ENCODE measurements at regions not wholly inside any gene's neighbourhood (a gene's known extent, or its start where the extent isn't known, plus 50 kb on each side); places are given as distances from the start of the nearest gene placed in this dataset.

- no peak for DNase-seq (ENCODE audit: low spot score)
Observed at GRCh38 chr9:20117482-20117881, 328.6 kb upstream of the SLC24A2 start.

DNA sequence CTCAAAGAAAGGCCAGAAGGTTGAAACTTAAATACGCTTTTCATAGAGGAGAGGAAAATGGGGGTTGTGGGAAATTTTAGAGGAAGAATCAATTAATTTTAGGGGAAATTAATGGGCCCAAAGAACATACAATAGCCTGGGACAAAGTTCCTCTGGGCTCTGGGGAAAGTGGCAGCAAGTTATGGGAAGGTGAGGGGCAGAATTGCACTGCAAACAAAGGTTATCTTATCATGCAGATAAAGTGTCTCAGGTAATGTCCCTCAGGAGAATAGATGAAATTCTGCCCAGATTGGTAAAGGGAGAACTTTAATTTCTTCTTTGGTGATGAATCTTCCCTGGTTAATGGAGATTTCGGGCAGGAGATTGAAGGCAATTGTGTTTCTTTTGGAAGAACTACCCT is 326.1 kb upstream of the SLC24A2 start:
- no peak for DNase-seq (ENCODE audit: low spot score)

- DNase-seq (ENCODE audit: low spot score): no peak
Observed at GRCh38 chr9:20112205-20112783, 323.5 kb upstream of the SLC24A2 start.

DNA sequence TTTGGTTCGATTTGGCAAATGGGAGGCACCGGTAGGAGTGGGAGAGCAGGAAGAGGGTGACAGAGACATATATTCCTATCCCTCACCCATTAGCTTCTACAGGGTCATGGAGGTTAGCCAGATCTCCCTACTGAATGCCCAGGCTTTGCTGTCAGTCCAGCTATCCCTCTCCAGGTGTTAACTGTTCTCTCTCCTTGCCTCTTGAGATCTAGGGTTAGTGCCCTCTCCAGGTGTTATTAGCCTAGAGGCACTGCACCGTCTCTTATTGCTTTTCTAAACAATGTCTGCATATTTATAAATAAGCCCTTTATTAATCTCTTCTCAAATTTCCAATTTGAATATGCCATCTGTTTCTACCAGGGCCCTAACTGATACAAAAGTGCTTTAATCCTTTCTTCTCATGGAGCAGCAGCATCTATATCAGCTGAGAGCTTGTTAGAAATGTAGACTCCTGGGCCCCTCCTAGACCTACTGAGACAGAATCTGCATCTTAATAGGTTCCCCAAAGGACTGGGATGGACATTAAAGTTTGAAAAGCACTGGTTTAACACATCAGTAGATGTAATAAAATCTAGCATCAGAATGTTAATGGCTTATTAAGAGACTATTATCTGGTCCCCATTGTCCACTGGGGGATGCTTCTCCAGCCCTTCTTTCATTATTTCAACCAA is 322.5 kb upstream of the SLC24A2 start:
- DNase-seq (ENCODE audit: low spot score): no peak

- no peak for DNase-seq (ENCODE audit: low spot score)
Observed at GRCh38 chr9:20095430-20096092, 306.7 kb upstream of the SLC24A2 start.

DNA sequence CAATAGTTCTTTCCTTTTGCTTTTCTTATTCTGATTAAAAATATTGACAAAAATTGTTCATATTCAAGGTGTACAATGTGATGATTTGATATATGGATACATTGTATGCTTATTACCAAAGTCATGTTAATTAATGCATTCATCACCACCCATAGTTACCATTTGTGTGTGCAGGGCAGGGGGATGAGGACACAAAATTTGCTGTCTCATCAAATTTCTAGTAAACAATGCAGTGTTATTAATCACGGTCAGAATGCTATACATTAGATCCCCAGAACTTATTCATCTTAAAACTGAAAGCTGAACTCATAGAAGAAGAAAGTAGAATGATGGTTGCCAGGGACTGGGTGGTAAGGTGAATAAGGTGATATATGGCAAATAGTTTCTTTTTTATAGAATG is 303.7 kb upstream of the SLC24A2 start:
- DNase-seq (ENCODE audit: low spot score): no peak

GRCh38 chr9:20087481-20087880 is 298.6 kb upstream of the SLC24A2 start:
- DNase-seq (ENCODE audit: low spot score): no peak

- no peak for DNase-seq (ENCODE audit: low spot score)
Observed at GRCh38 chr9:20085842-20086241, 297.0 kb upstream of the SLC24A2 start.

- DNase-seq (ENCODE audit: low spot score): no peak
Observed at GRCh38 chr9:20084125-20084524, 295.3 kb upstream of the SLC24A2 start.

- DNase-seq (ENCODE audit: low spot score): no peak
Observed at GRCh38 chr9:20083390-20083789, 294.6 kb upstream of the SLC24A2 start.

DNA sequence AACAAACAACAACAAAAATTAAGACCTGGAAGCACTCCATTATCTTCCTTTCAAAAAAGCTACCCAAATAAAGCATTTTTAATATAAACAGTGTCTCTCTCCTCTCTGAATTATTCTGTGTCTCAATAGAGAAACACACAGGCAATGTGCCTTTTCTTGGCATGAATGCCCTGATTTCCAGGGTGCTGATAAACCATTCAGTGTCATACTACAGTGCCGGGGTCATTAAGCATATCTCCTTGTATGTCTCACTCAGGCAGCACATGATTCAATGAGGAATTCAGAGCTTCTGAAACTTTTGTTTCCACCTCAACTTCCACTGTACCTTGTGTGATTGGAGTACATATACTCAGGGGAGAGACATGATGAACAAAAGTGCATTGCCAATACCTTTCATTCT is 294.0 kb upstream of the SLC24A2 start:
- no peak for DNase-seq (ENCODE audit: low spot score)

DNA sequence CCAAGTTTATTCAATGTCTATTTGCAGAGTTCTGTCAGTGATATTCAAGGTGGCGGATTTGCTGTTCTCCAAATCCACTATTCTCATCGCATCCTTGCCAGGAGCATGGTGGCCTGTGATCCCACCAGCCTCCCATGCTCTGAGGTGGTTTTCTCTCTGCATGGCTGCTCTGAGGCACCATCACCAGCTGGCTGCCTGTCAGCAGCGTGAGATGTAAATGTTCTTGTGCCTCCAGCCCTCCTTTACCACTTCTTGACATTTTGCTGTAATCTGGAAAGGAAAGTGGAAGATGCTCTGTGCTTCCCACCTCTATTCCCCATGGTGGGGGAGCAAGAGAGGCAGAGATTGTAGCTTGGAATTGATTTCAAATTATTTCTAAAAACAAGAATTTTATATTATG is 293.6 kb upstream of the SLC24A2 start:
- DNase-seq (ENCODE audit: low spot score): no peak

DNA sequence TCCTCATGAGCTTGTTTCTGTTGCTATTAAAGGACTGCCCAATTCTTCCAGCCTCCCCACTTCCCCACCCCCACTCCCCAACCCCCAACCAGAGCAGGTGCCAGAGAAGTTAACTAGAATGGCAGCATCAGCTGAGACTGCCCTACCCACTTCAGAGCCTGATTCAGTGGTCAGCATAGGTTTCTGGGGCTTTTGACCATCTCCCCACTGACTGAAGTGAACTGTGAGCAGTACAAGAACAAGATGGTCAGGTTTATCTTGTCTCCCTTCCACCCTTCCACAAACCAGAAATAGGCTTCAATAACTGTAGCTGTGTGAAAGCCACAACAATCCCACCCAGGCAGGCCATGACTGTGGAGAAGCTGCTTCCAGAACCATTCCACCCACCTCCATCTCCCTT is 289.4 kb upstream of the SLC24A2 start:
- DNase-seq (ENCODE audit: low spot score): no peak

GRCh38 chr9:20074291-20074690 is 285.5 kb upstream of the SLC24A2 start:
- no peak for DNase-seq (ENCODE audit: low spot score)

DNA sequence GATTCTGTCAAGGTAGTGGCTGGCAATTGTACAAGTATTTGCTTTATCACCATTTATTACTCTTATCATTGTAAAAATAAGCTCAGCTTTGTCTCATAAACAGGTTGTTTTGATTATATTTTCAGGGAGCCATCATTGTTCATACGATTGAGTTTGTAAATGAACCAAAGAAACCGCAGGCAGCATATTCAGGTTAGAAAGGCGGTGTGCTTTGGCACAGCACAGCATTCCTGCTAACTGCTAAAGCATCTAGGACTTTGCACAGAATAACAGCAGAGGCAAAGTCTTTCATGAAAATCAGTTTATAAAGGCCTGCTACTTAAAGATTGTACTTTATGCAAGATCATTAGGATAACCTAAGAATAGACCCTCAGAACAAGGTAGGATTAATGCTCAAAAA is 281.5 kb upstream of the SLC24A2 start:
- no peak for DNase-seq (ENCODE audit: low spot score)

GRCh38 chr9:20065796-20066700 is 277.2 kb upstream of the SLC24A2 start:
- no peak for DNase-seq (ENCODE audit: low spot score)

- DNase-seq (ENCODE audit: low spot score): no peak
Observed at GRCh38 chr9:20065046-20065445, 276.2 kb upstream of the SLC24A2 start.

DNA sequence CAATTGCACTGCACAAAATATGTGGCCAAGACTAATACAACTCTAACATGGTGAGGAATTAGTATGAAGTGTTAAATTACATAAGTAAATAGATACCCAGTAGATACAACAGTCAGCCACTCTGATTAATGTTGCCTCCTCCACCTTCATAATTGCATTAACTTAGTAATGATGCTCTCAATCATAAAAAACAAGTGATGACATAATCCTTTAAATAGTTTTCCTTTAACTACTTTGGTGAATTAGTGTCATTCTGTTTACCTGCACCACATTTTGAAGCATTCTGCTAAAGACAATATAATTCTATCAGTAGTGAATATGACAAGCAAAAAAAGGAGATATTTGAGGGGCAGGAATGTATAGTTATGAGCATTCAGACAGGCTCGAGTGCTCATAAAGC is 265.9 kb upstream of the SLC24A2 start:
- DNase-seq (ENCODE audit: low spot score): no peak

- DNase-seq (ENCODE audit: low spot score): no peak
Observed at GRCh38 chr9:20048985-20049384, 260.1 kb upstream of the SLC24A2 start.

DNA sequence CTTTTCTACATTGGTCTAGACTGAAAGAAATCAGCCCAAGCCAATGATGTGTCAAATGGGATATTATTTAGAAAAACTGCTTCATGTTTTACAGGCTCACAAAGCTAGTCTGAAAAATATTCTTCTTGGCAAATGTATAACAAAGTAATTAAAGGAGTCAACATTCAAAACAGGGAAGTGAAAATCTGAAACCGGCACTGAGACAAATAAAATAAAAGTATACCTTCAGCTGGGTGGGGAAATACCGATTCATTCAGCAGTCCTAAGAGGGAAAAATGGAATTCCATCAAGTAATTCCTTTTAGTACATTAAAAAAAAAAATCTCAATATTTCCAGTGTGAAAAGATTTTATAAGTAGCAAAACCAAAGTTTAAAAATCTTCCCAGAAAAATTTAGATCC is 259.6 kb upstream of the SLC24A2 start:
- DNase-seq (ENCODE audit: low spot score): no peak

- no peak for DNase-seq (ENCODE audit: low spot score)
Observed at GRCh38 chr9:20044686-20045085, 255.8 kb upstream of the SLC24A2 start.

DNA sequence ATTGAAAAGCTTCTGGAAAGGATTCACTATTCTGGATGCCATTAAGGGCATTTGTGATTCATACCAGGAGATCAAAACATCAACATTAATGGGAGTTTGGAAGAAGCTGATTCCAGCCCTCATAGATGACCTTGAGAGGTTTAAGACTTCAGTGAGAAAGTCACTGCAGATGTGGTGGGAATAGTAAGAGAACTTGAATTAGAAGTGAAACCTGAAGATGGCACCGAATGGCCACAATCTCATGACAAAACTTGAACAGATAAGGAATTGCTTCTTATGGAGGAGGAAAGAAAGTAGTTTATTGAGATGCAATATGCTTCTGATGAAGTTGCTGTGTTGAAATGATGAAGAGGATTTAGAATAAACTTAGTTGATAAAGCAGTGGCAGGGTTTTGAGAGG is 254.6 kb upstream of the SLC24A2 start:
- DNase-seq (ENCODE audit: low spot score): no peak

DNA sequence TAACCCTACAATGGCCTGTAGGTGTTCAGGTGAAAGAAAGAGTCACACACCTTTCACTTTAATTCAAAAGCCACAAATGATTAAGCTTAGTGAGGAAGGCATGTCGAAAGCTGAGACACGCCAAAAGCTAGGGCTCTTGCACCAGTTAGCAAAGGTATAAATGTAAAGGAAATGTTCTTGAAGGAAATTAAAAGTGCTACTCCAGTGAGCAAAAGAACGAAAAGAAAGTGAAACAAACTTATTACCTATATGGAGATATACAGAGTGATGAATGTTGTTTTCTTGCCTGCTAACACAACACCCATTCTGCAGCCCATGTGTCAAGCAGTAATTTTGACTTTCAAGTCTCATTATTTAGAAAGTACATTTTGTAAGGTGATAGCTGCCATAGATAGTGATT is 254.2 kb upstream of the SLC24A2 start:
- DNase-seq (ENCODE audit: low spot score): no peak
